HG03196 (cell line): ENCODE measurements at regions not wholly inside any gene's neighbourhood (a gene's known extent, or its start where the extent isn't known, plus 50 kb on each side); places are given as distances from the start of the nearest gene placed in this dataset.

ENCODE experiments used
- ATAC-seq: cut with Tn5 transposase; IDR thresholded peaks from one replicate; pipeline ENCODE4 v1.9.1; 2021; ENCODE audit not compliant: unreplicated experiment

DNA sequence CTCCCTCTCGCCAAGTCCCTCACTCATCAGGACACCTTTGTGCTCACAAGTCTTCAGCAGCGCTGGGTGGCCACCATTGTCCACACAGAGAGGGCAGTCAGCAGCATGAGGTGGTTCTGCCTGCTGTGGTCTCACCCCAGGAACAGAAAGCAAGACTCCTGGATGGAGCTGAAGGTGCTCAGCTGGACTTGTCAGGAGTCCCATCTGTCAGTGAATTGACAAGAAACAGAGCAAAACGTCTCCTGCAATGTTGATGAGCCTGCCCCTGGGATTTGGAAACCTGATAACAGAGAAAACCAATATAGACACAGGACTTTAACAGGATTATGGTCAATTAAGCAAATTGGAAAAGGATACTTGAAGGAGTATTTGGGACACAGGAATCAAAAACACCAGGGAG lies 122.2 kb upstream of the PRSS58 start:
- ATAC-seq: no peak

GRCh38 chr7:142379201-142379885 lies 121.5 kb upstream of the PRSS58 start:
- ATAC-seq: no peak

DNA sequence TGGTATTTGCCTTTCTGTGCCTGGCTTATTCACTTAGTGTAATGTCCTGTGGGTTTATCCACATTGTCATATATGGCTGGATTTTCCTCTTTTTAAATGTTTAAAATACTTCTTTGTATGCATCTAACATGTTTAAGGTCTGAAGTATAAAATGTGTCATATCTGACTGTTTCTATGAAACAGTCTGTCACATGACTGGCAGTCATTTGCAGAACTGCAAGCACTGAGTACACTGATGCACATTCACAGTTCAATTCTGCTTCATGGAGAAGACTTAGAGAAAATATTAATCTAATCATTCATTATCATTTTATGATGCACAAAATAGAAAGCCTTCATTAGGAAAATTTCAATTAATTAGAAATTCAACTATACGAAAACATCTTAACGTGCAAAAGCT lies 119.7 kb upstream of the PRSS58 start:
- ATAC-seq: no peak

- no peak for ATAC-seq
Observed at GRCh38 chr7:142376356-142376997, 118.6 kb upstream of the PRSS58 start.

- ATAC-seq: no peak
Observed at GRCh38 chr7:142375710-142376313, 118.0 kb upstream of the PRSS58 start.

DNA sequence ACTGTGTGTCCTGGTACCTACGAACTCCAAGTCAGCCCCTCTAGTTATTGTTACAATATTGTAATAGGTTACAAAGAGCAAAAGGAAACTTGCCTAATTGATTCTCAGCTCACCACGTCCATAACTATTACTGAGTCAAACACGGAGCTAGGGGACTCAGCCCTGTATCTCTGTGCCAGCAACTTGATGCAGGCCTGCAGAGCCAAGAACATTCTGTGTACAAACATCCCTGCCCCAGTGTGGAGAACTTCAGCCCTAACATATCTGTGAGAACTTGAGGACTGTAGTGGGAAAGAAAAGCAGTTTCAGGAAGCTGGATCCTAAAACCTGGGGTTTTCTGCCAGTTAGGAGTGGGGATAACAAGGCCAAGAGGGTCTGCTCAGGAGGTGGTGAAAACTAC lies 114.9 kb upstream of the PRSS58 start:
- no peak for ATAC-seq

- no peak for ATAC-seq
Observed at GRCh38 chr7:142371586-142372377, 113.9 kb upstream of the PRSS58 start.

DNA sequence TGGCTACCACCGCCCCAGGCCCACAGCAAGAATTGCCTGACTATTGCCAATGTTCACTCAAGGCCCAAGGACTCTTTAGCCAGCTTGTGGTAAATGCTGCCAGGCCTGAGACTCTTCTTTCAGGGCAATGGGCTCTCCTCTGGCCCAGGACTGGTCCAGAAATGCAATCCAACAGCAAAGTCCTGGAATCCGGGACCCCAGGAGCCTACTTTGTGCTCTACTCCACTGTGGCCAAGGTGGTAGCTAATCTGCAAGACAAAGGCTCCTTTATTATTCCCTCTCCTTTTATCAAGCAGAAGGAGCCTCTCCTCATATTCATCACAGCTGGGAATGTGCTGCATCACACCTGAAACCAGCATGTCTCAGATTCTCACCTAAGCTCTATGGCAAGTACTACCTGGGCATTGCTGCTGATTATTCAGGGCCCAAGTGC lies 107.6 kb upstream of the PRSS58 start:
- ATAC-seq: no peak

DNA sequence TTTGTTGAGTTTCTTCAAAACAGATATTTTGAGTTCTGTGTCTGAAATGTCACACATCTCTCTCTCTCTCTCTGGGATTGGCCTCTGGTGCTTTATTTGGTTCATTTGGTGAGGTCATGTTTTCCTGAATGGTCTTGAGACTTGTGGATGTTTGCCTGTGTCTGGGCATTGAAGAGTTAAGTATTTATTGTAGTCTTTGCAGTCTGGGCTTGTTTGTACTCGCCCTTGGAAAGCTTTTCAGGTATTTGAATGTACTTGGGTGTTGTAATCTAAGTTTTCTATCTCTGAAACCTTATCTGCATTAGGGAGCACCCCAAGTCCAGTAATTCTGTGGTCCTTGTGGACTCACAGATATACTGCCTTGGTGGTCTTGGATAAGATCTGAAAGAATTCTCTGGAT lies 106.7 kb upstream of the PRSS58 start:
- no peak for ATAC-seq

DNA sequence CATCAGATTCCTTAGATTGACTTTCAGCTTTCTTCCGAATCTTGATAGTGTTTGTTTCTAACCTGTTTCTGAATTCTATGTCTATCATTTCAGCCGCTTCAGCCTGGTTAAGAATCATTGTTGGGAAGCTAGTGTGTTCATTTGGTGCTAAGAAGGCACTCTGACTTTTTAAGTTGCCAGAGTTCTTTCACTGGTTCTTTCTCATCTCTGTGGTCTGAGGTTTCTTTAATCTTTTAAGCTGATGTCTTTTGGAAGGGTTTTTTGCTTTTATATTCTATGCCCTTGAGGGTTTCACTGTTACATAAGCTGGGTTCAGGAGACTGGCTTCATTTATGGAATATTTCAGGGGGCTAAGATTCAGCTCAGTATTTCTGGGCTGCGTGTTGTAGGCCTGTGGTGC lies 104.5 kb upstream of the PRSS58 start:
- no peak for ATAC-seq

DNA sequence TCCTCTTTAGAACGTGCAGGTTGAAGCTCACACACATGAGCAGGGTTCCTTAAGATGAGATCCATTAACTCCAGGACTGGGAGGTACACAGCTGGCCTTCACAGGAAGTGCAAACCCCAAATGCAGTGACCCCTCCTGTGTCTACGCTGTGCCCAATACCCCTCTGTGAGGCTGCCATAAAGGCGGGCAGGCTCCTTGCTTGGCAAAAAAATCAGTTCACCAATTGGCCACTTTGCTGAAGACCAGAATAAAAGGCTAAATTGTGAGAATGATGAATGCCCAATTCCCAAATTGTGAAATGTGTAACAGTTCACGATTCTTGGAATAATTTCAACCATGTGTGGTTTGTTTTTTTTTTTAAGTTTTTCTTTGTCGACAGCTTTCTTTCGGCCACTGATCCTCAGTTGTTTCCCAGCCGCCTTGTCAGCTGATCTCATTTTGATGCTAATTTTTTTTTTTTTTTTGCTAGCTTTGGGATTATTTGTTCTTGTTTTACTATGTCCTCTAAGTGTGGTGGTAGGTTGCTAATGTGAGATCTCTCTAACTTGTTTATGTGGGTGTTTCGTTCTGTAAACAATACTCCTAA lies 101.9 kb upstream of the PRSS58 start:
- ATAC-seq: no peak

- ATAC-seq: peak; percentile 87
Observed at GRCh38 chr7:142357953-142358520, 100.2 kb upstream of the PRSS58 start.

DNA sequence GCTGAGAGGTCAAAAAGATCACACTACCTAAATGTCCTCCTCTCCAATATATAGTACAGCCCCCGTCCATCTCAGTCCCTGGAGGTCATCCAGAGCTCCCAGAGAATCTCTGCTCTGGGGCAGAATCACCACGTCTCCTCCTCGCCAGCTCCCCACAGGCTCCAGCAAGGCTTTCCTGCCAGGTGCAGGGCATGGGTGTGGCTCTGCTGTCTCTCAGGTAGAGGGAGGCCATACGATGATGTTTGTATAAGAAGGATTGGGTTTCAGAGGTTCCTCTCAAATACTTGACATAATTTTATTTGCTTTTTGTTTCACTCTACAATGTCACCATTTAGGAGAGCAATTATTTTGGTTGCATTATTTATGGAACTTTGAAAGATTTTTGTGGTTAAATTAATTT lies 98.3 kb upstream of the PRSS58 start:
- ATAC-seq: no peak

DNA sequence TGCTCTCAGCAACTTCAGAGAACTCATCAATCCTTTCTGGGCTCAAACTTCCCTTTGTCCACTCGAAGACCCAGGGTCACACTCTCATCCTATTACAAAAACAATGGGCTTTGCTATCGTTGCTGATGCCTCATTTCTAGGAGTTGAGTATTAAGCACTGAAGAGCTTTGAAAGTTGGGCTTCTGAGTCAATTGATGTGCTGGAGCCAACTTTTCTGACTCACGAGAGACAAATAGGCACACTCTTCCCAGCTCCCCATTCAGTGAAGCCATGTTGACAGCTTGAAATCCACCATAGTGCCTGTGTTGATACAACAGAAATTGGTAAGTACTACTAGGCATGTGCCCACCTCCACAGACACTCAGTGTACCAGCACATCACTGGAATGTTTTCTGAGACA lies 97.5 kb upstream of the PRSS58 start:
- no peak for ATAC-seq

GRCh38 chr7:142353147-142354060 lies 95.5 kb upstream of the PRSS58 start:
- ATAC-seq: no peak

DNA sequence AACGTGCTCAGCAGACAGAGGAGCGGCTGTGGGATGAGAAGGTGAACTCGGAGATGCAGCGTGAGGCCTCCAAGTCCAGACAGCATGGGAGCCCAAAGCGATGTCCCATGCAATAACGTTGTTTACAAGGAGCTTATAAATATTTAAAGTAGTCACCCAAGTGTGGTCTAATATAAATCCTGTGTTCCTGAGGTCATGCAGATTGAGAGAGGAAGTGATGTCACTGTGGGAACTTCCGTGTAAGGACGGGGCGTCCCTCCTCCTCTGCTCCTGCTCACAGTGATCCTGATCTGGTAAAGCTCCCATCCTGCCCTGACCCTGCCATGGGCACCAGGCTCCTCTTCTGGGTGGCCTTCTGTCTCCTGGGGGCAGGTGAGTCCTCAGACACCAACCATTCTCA lies 94.7 kb upstream of the PRSS58 start:
- no peak for ATAC-seq

- ATAC-seq: no peak
Observed at GRCh38 chr7:142351145-142351544, 93.3 kb upstream of the PRSS58 start.

DNA sequence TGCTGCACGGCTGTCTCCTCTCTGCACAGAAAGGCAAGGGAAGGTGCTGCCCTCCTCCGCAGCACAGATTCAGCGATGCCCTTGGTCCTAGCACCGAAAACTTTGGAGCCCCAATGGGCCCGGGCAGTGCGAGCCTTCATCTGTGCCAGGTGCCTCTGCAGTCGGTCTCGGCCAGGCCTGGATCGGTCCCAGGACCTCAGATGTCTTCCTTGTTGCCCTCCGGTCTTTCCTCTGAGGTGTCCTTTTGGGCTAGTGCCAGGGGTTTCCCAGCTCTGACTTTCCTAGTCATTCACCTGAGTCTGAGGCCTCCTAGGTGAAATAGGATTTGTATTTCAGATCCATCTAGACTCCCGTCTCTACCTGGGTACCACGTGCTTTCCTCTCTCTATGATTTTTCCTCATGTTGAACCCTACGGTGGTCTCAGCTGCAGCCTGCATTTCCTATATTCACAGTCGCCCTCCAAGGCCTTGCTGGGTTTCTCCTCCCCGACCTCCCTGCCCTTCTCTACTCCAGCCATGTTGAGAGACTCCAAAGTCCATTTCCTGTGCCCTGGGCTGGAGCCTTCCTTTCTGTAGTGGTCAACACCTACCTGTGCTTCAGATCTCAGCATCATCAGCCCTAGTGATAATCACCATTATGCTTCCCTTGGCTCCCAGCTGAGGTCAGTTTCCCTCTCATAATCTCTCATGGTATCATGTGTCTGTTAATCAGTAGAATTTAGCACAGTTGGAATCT lies 92.0 kb upstream of the PRSS58 start:
- no peak for ATAC-seq

GRCh38 chr7:142348921-142349405 lies 91.1 kb upstream of the PRSS58 start:
- no peak for ATAC-seq
